Retina (tissue), 1 donor: ENCODE measurements at regions not wholly inside any gene's neighbourhood (a gene's known extent, or its start where the extent isn't known, plus 50 kb on each side); places are given as distances from the start of the nearest gene placed in this dataset.
A peak's percentile ranks its signal among the peaks of the same experiment; 100 is the strongest.
"Not testable (repeated sequence)": the region's sequence is repeated elsewhere in the genome, so short reads cannot be mapped to it uniquely, and the experiment has no call there.

Experiments
- DNase-seq: peaks from one replicate; pipeline ENCODE4 v3.0.0-alpha.2; 2016

GRCh38 chr10:84634636-84635035 lies 306.2 kb downstream of the CCSER2 start:
- DNase-seq = no peak

GRCh38 chr10:84650628-84651027 lies 322.2 kb downstream of the CCSER2 start:
- not testable (repeated sequence) for DNase-seq

- no peak for DNase-seq
Observed at GRCh38 chr10:84654671-84655070, 326.3 kb downstream of the CCSER2 start.

- no peak for DNase-seq
Observed at GRCh38 chr10:84659027-84659426, 330.6 kb downstream of the CCSER2 start.

- DNase-seq = peak; percentile 24
Observed at GRCh38 chr10:84659497-84660439, 331.4 kb downstream of the CCSER2 start.

GRCh38 chr10:84660450-84661159 lies 332.2 kb downstream of the CCSER2 start:
- no peak for DNase-seq

- DNase-seq = no peak
Observed at GRCh38 chr10:84665211-84665610, 336.8 kb downstream of the CCSER2 start.

GRCh38 chr10:84665883-84666463 lies 337.6 kb downstream of the CCSER2 start:
- DNase-seq = no peak

- no peak for DNase-seq
Observed at GRCh38 chr10:84668186-84668763, 339.9 kb downstream of the CCSER2 start.

GRCh38 chr10:84675060-84675459 lies 346.7 kb downstream of the CCSER2 start:
- DNase-seq = peak; percentile 26

- DNase-seq = no peak
Observed at GRCh38 chr10:84676536-84676935, 348.1 kb downstream of the CCSER2 start.

- no peak for DNase-seq
Observed at GRCh38 chr10:84681781-84682180, 353.4 kb downstream of the CCSER2 start.

GRCh38 chr10:84683550-84683949 lies 355.2 kb downstream of the CCSER2 start:
- DNase-seq = no peak

GRCh38 chr10:84683980-84684740 lies 355.8 kb downstream of the CCSER2 start:
- no peak for DNase-seq

- DNase-seq = no peak
Observed at GRCh38 chr10:84685047-84685660, 356.8 kb downstream of the CCSER2 start.

GRCh38 chr10:84693006-84693405 lies 364.6 kb downstream of the CCSER2 start:
- DNase-seq = no peak

- DNase-seq = no peak
Observed at GRCh38 chr10:84695902-84696301, 367.5 kb downstream of the CCSER2 start.

- DNase-seq = no peak
Observed at GRCh38 chr10:84696610-84697009, 368.2 kb downstream of the CCSER2 start.

- no peak for DNase-seq
Observed at GRCh38 chr10:84698989-84699388, 370.6 kb downstream of the CCSER2 start.

GRCh38 chr10:84700668-84701369 lies 372.4 kb downstream of the CCSER2 start:
- DNase-seq = no peak

GRCh38 chr10:84701370-84701720 lies 373.0 kb downstream of the CCSER2 start:
- DNase-seq = no peak
